Suprapubic skin (tissue), 4 donors: ENCODE measurements at regions not wholly inside any gene's neighbourhood (a gene's known extent, or its start where the extent isn't known, plus 50 kb on each side); places are given as distances from the start of the nearest gene placed in this dataset.

ENCODE experiments used
- DNase-seq, 2 donors: peaks; one replicate each; pipeline ENCODE4 v3.0.0-alpha.2; 2019; ENCODE audit warnings: low spot score in 2 of 2
- H3K27ac ChIP-seq: fragments of 200-600 bp; sonication (generic); one replicate; pipeline ENCODE4 v1.5.1; 2019
- H3K27me3 ChIP-seq: fragments of 200-600 bp; sonication (generic); one replicate; pipeline ENCODE4 v1.5.1; 2019
- H3K36me3 ChIP-seq: fragments of 200-600 bp; sonication (generic); one replicate; pipeline ENCODE4 v1.5.1; 2019
- H3K4me1 ChIP-seq: fragments of 200-600 bp; sonication (generic); one replicate; pipeline ENCODE4 v1.5.1; 2019
- H3K4me3 ChIP-seq: fragments of 200-600 bp; sonication (generic); one replicate; pipeline ENCODE4 v1.5.1; 2019; ENCODE audit warnings: mild to moderate bottlenecking
- H3K9me3 ChIP-seq: fragments of 200-600 bp; sonication (generic); one replicate; pipeline ENCODE4 v1.5.1; 2019
- EP300 ChIP-seq: sonication (generic); formaldehyde crosslinking; IDR thresholded peaks from one replicate; pipeline ENCODE4 v1.6.1; 2017; ENCODE audit warnings: antibody characterized with exemption
- POLR2A ChIP-seq, 2 donors: fragments of 450-650 bp; IDR thresholded peaks; one replicate each; pipeline ENCODE4 v1.6.1; 2017; ENCODE audit warnings: antibody characterized with exemption in 2 of 2, mild to moderate bottlenecking in 2 of 2, moderate library complexity in 2 of 2
- POLR2AphosphoS5 ChIP-seq, 3 donors: sonication (generic); formaldehyde crosslinking; IDR thresholded peaks; one replicate each; pipeline ENCODE4 v1.6.1; 2017; ENCODE audit warnings: antibody characterized with exemption in 3 of 3
- WGBS: methylation state at CpG from one replicate; pipeline ENCODE4 v1.1.5; 2018; 5-methylcytosine and 5-hydroxymethylcytosine counted together
- TF ChIP-seq, protein P1 (sequence below), 2 donors: fragments of 200-600 bp in 1 of 2; fragments of 450-650 bp in 1 of 2; sonication (generic) in 1 of 2; IDR thresholded peaks; one replicate each; pipeline ENCODE4 v1.5.1; 2016 to 2019; ENCODE audit warnings: antibody characterized with exemption in 2 of 2, mild to moderate bottlenecking in 1 of 2, moderate library complexity in 1 of 2

DNA sequence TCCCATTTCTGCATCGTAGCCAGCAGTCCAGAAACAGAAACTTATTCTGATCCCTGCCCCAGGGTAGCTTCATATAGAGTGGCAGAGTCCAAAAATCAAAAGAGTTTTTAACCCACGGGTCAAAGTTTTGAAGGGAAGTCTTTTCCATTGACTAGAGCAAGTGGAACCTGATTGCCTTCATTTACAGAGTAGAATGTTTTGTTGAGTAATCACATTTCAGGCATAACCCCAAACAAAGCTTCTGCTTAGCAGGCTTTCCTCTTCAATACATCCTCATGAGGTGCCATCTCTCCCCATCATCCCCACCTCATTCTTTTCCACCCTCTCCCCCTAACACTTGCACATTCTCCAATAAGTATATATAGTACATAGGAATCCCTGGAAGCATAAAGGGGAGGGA, 516.0 kb upstream of the FBXO33 start:
- Histone ChIP-seq H3K36me3 (no peaks in the 10 kb centered on the region), H3K27ac (no peak overlapping the region), H3K27me3 (no peaks in the 10 kb centered on the region), H3K9me3 (peaks cover 9% of the 10 kb centered on the region), H3K4me3 (no peak overlapping the region), H3K4me1 (no peaks in the 10 kb centered on the region)
- no peak for TF ChIP-seq POLR2AphosphoS5 (IDR thresholded peaks at IDR 0.05)
- no peak for TF ChIP-seq POLR2A (IDR thresholded peaks at IDR 0.05)
- TF ChIP-seq, protein P1, sequence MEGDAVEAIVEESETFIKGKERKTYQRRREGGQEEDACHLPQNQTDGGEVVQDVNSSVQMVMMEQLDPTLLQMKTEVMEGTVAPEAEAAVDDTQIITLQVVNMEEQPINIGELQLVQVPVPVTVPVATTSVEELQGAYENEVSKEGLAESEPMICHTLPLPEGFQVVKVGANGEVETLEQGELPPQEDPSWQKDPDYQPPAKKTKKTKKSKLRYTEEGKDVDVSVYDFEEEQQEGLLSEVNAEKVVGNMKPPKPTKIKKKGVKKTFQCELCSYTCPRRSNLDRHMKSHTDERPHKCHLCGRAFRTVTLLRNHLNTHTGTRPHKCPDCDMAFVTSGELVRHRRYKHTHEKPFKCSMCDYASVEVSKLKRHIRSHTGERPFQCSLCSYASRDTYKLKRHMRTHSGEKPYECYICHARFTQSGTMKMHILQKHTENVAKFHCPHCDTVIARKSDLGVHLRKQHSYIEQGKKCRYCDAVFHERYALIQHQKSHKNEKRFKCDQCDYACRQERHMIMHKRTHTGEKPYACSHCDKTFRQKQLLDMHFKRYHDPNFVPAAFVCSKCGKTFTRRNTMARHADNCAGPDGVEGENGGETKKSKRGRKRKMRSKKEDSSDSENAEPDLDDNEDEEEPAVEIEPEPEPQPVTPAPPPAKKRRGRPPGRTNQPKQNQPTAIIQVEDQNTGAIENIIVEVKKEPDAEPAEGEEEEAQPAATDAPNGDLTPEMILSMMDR (IDR thresholded peaks at IDR 0.05): no peak
- TF ChIP-seq EP300: no peak
- DNase-seq: no peak
- 78% methylated on average over 2 of the region's 2 CpGs for WGBS

DNA sequence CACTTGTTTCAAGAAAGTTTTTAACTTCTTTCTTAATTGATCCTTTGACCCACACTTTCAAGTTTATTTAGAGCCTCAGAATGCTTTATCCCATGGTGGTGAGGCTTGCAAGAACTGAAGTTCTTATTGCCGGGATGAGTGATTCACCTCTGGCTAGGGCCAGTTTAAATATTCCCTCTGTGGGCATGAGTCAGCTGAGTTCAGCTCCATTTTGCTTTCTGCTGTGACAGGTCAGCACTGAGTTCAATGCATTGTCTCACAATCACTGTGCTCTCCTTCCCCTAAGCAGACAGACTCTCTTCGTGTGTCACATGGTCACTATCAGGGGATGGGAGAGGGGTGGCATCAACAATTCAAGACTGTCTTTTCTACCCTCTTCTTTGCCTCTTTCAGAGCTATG, 514.6 kb upstream of the FBXO33 start:
- H3K36me3 ChIP-seq: no peaks in the 10 kb centered on the region
- no peaks in the 10 kb centered on the region for H3K27me3 ChIP-seq
- DNase-seq: no peak
- WGBS: 93% methylated on average over 2 of the region's 2 CpGs
- TF ChIP-seq POLR2A (IDR thresholded peaks at IDR 0.05) (no peak), EP300 (no peak), POLR2AphosphoS5 (IDR thresholded peaks at IDR 0.05) (no peak)
- TF ChIP-seq, protein P1 (IDR thresholded peaks at IDR 0.05): no peak
- H3K4me3 ChIP-seq: no peak overlapping the region
- no peak overlapping the region for H3K27ac ChIP-seq
- no peaks in the 10 kb centered on the region for H3K4me1 ChIP-seq
- peaks cover 9% of the 10 kb centered on the region for H3K9me3 ChIP-seq

DNA sequence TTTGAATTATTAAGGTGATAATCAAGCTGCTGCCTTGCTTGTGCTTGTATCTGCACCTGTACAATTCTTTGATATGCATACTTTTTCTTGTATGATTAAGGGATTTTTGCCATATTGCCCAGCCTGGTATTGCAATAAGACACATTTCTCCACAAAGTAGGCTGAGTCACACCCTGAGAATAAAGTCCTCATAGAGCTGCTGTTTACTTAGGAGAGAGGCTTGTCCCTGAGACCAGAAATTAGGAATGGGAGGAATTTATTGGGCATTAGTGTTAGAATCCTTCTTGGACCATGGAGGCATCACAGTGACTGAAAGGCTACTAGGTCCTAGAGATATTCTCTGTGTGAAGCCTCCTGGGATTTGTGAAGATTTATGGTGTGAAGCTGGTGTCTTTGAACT, 506.8 kb upstream of the FBXO33 start:
- Histone ChIP-seq H3K4me1 (no peaks in the 10 kb centered on the region), H3K27ac (no peak overlapping the region), H3K36me3 (no peaks in the 10 kb centered on the region), H3K4me3 (no peak overlapping the region), H3K27me3 (no peaks in the 10 kb centered on the region), H3K9me3 (no peaks in the 10 kb centered on the region)
- no peak for DNase-seq
- TF ChIP-seq POLR2AphosphoS5 (IDR thresholded peaks at IDR 0.05) (no peak), EP300 (no peak), POLR2A (IDR thresholded peaks at IDR 0.05) (no peak)
- TF ChIP-seq, protein P1 (IDR thresholded peaks at IDR 0.05): no peak

- 65% methylated on average over 6 of the region's 6 CpGs for WGBS
- no peak overlapping the region for H3K4me3 ChIP-seq
- H3K27me3 ChIP-seq: no peaks in the 10 kb centered on the region
- H3K27ac ChIP-seq: no peak overlapping the region
- no peaks in the 10 kb centered on the region for H3K36me3 ChIP-seq
- no peak for TF ChIP-seq POLR2A (IDR thresholded peaks at IDR 0.05)
- no peak for TF ChIP-seq POLR2AphosphoS5 (IDR thresholded peaks at IDR 0.05)
- no peak for TF ChIP-seq EP300
- TF ChIP-seq, protein P1 (IDR thresholded peaks at IDR 0.05): no peak
- no peak for DNase-seq
- H3K9me3 ChIP-seq: no peaks in the 10 kb centered on the region
- H3K4me1 ChIP-seq: no peaks in the 10 kb centered on the region
These were observed 480.2 kb upstream of the FBXO33 start for GRCh38 chr14:39912192-39913100.

DNA sequence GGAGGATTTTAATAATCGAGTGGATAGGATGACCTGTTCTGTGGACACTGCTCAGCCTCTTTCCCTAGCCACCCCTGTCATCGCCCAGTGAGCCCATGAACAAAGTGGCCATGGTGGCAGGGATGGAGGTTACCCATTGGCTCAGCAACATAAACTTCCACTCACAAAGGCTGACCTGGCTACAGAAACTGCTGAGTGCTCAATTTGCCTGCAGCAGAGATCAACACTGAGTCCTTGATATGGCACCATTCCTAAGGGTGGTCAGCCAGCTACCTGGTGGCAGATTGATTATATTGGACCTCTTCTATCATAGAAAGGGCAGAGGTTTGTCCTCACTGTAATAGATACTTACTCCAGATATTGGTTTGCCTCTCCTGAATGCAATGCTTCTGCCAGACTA, 465.4 kb upstream of the FBXO33 start:
- no peak for DNase-seq
- no peak overlapping the region for H3K4me3 ChIP-seq
- no peaks in the 10 kb centered on the region for H3K27me3 ChIP-seq
- 95% methylated on average over 2 of the region's 2 CpGs for WGBS
- no peak overlapping the region for H3K27ac ChIP-seq
- no peaks in the 10 kb centered on the region for H3K9me3 ChIP-seq
- TF ChIP-seq POLR2AphosphoS5 (IDR thresholded peaks at IDR 0.05) (no peak), POLR2A (IDR thresholded peaks at IDR 0.05) (no peak), EP300 (no peak)
- TF ChIP-seq, protein P1 (IDR thresholded peaks at IDR 0.05): no peak
- no peaks in the 10 kb centered on the region for H3K4me1 ChIP-seq
- H3K36me3 ChIP-seq: no peaks in the 10 kb centered on the region
